Smooth muscle cell (in vitro differentiated cells): ENCODE measurements at regions not wholly inside any gene's neighbourhood (a gene's known extent, or its start where the extent isn't known, plus 50 kb on each side); places are given as distances from the start of the nearest gene placed in this dataset.

Source experiments
- DNase-seq: peaks from one replicate; lab custom pipeline; 2025; ENCODE audit not compliant: unreplicated experiment; lab: John Stamatoyannopoulos, UW
- H2AFZ ChIP-seq: fragments of 200-600 bp; sonication (generic); 2 replicates; pipeline ENCODE4 v1.6.0; 2016; ENCODE audit warnings: antibody characterized with exemption, low read depth, mild to moderate bottlenecking
- H3F3A ChIP-seq: fragments of 200-600 bp; sonication (generic); 2 replicates; pipeline ENCODE4 v1.6.0; 2017; ENCODE audit warnings: antibody characterized with exemption, low read depth
- H3K27ac ChIP-seq: fragments of 200-600 bp; sonication (generic); 2 replicates; pipeline ENCODE4 v1.5.1; 2016; ENCODE audit warnings: low read depth, mild to moderate bottlenecking
- H3K27me3 ChIP-seq: fragments of 200-600 bp; sonication (generic); 2 replicates; pipeline ENCODE4 v1.6.1; 2016; ENCODE audit warnings: low read depth, mild to moderate bottlenecking
- H3K36me3 ChIP-seq: fragments of 200-600 bp; sonication (generic); 2 replicates; pipeline ENCODE4 v1.5.1; 2016; ENCODE audit warnings: low read depth
- H3K4me1 ChIP-seq: fragments of 200-600 bp; sonication (generic); 2 replicates; pipeline ENCODE4 v1.5.1; 2016; ENCODE audit warnings: low read depth
- H3K4me2 ChIP-seq: fragments of 200-600 bp; sonication (generic); 2 replicates; pipeline ENCODE4 v1.6.0; 2016; ENCODE audit warnings: mild to moderate bottlenecking
- H3K4me3 ChIP-seq: fragments of 200-600 bp; sonication (generic); 2 replicates; pipeline ENCODE4 v1.5.1; 2016; ENCODE audit warnings: mild to moderate bottlenecking
- H3K79me2 ChIP-seq: fragments of 200-600 bp; sonication (generic); 2 replicates; pipeline ENCODE4 v1.6.0; 2016; ENCODE audit warnings: low read depth, mild to moderate bottlenecking
- H3K9ac ChIP-seq: fragments of 200-600 bp; sonication (generic); 2 replicates; pipeline ENCODE4 v1.6.0; 2016; ENCODE audit warnings: low read depth
- H3K9me3 ChIP-seq: fragments of 200-600 bp; sonication (generic); replicated peaks from 2 replicates; pipeline ENCODE4 v1.5.1; 2016; ENCODE audit warnings: low read depth
- H4K20me1 ChIP-seq: fragments of 200-600 bp; sonication (generic); 2 replicates; pipeline ENCODE4 v1.6.0; 2016; ENCODE audit warnings: low read depth
- WGBS: methylation state at CpG from one replicate; pipeline ENCODE4 v1.1.7; 2016; ENCODE audit warnings: low lambda C conversion rate; 5-methylcytosine and 5-hydroxymethylcytosine counted together
- TF ChIP-seq, protein P1 (sequence below): fragments of 200-600 bp; sonication (generic); IDR thresholded peaks from 2 replicates; pipeline ENCODE4 v1.5.1; 2017; ENCODE audit warnings: borderline replicate concordance, mild to moderate bottlenecking, antibody characterized with exemption; ENCODE audit not compliant: insufficient read depth, poor library complexity, severe bottlenecking

DNA sequence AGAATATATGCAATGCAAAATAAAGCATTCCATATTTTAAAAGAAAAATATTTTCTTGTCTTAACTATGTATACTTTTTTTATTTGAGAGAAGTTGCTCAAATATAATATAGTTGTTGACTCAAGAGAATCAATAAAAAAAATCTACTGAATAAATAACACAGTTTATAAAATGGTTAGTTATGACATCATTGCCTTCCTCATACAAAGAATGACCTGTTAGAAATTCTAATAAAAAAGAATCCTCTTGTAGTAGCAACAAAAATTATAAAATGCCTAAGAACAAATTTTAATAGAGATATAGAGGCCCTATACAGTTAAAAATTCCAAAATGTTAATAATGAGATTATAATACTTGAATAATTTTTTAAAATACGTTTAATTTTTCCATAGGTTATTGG is 96.5 kb upstream of the AHI1 start:
- Histone ChIP-seq H3K4me2 (no peak overlapping the region), H3K4me3 (no peak overlapping the region), H3F3A (no peaks in the 10 kb centered on the region), H3K9me3 (no peaks in the 10 kb centered on the region), H3K79me2 (no peaks in the 10 kb centered on the region), H4K20me1 (no peaks in the 10 kb centered on the region), H2AFZ (no peak overlapping the region), H3K36me3 (no peaks in the 10 kb centered on the region), H3K4me1 (no peaks in the 10 kb centered on the region), H3K9ac (no peak overlapping the region), H3K27me3 (no peaks in the 10 kb centered on the region), H3K27ac (no peak overlapping the region)
- TF ChIP-seq, protein P1, sequence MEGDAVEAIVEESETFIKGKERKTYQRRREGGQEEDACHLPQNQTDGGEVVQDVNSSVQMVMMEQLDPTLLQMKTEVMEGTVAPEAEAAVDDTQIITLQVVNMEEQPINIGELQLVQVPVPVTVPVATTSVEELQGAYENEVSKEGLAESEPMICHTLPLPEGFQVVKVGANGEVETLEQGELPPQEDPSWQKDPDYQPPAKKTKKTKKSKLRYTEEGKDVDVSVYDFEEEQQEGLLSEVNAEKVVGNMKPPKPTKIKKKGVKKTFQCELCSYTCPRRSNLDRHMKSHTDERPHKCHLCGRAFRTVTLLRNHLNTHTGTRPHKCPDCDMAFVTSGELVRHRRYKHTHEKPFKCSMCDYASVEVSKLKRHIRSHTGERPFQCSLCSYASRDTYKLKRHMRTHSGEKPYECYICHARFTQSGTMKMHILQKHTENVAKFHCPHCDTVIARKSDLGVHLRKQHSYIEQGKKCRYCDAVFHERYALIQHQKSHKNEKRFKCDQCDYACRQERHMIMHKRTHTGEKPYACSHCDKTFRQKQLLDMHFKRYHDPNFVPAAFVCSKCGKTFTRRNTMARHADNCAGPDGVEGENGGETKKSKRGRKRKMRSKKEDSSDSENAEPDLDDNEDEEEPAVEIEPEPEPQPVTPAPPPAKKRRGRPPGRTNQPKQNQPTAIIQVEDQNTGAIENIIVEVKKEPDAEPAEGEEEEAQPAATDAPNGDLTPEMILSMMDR = no peak
- WGBS = 100% methylated on average over 1 of the region's 1 CpG
- no peak for DNase-seq

DNA sequence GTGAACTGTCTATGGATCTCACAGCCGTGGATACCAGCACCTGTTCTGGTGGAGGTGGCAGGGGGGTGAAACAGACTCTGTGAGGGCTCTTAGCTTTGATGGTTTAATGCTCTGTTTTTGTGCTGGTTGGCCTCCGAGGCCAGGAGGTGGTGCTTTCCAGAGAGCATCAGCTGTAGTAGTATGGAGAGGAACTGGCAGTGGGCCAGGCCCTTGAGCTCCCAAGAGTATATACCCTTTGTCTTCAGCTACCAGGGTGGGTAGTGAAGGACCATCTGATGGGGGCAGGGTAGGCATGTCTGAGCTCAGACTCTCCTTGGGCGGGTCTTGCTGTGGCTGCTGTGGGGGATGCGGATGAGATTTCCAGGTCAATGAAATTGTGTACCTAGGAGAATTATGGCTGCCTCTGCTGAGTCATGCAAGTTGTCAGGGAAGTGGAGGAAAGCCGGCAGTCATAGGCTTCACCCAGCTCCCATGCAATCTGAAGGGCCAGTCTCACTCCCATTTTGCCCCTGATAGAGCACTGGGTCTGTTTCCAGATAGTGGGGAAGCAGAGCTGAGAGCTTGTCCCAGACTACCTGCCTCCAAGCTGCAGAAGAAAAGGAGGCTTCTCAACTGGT is 102.7 kb upstream of the AHI1 start:
- no peaks in the 10 kb centered on the region for H3K4me1 ChIP-seq
- no peak overlapping the region for H3K27ac ChIP-seq
- whole genome bisulfite sequencing = 96% methylated on average over 5 of the region's 5 CpGs
- H2AFZ ChIP-seq = no peak overlapping the region
- DNase-seq = no peak
- H4K20me1 ChIP-seq = no peaks in the 10 kb centered on the region
- no peaks in the 10 kb centered on the region for H3F3A ChIP-seq
- no peaks in the 10 kb centered on the region for H3K36me3 ChIP-seq
- TF ChIP-seq, protein P1 = no peak
- H3K9ac ChIP-seq = no peak overlapping the region
- H3K27me3 ChIP-seq = no peaks in the 10 kb centered on the region
- H3K9me3 ChIP-seq = no peaks in the 10 kb centered on the region
- no peak overlapping the region for H3K4me3 ChIP-seq
- no peak overlapping the region for H3K4me2 ChIP-seq
- H3K79me2 ChIP-seq = no peaks in the 10 kb centered on the region

DNA sequence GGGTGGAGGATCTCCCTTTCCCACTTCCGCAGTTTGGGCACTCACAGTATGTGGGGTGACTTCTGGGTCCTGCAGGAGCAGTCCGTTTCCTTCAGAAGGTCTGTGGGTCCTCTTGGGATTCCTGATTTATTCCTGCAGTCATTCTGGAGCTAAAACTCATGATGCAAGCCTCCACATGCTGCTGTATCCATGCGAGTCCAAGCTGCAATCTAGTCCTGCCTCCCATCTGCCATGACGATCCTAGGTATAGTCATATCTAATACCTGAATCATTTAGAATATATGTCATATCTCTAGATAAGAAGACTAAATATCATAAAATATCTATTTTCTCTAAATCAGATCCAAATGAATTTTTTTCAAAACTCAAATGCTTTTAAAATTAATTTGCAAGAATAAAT is 103.4 kb upstream of the AHI1 start:
- Histone ChIP-seq H2AFZ (no peak overlapping the region), H3K9me3 (no peaks in the 10 kb centered on the region), H3K36me3 (no peaks in the 10 kb centered on the region), H3K4me3 (no peak overlapping the region), H3F3A (no peaks in the 10 kb centered on the region), H3K9ac (no peak overlapping the region), H3K4me2 (no peak overlapping the region), H4K20me1 (no peaks in the 10 kb centered on the region), H3K27ac (no peak overlapping the region), H3K4me1 (no peaks in the 10 kb centered on the region), H3K79me2 (no peaks in the 10 kb centered on the region), H3K27me3 (no peaks in the 10 kb centered on the region)
- no peak for DNase-seq
- WGBS = 97% methylated on average over 4 of the region's 4 CpGs
- TF ChIP-seq, protein P1 = no peak

DNA sequence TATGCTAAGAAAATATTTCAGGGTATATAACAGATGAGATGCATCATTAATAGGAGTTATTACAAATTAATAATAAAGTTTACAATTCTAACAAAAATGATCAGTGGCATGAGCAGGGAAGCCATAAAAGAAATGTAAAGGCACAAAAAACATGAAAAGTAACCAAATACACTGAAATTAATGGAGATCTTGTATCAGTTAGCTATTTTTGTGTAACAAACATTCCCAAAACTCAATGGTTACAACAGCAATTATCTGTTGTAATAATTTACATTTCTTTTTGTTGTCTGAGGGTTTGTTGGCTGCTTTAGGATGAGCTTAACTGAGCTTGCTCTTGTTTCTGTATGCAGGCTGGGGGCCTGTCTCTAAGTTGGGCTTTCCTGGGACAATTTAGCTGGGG is 104.3 kb upstream of the AHI1 start:
- Histone ChIP-seq H3K36me3 (no peaks in the 10 kb centered on the region), H3K9me3 (no peaks in the 10 kb centered on the region), H3K4me1 (no peaks in the 10 kb centered on the region), H3F3A (no peaks in the 10 kb centered on the region), H3K79me2 (no peaks in the 10 kb centered on the region), H2AFZ (no peak overlapping the region), H3K27me3 (no peaks in the 10 kb centered on the region), H4K20me1 (no peaks in the 10 kb centered on the region), H3K4me3 (no peak overlapping the region), H3K9ac (no peak overlapping the region), H3K4me2 (no peak overlapping the region), H3K27ac (no peak overlapping the region)
- DNase-seq = no peak
- TF ChIP-seq, protein P1 = no peak
